GM23338 (cell line): ENCODE measurements at regions not wholly inside any gene's neighbourhood (a gene's known extent, or its start where the extent isn't known, plus 50 kb on each side); places are given as distances from the start of the nearest gene placed in this dataset.

ENCODE experiments used
- ATAC-seq: fragments of 200-7000 bp; cut with Tn5 transposase; 3 replicates; pipeline ENCODE4 v1.9.1; 2020
- DNase-seq: peaks from one replicate; pipeline ENCODE4 v3.0.0-alpha.2; 2015; ENCODE audit warnings: low spot score
- H2AFZ ChIP-seq: fragments of 200-600 bp; sonication (generic); 2 replicates; pipeline ENCODE4 v1.8.0; 2016; ENCODE audit warnings: antibody characterized with exemption, mild to moderate bottlenecking, moderate library complexity
- H3F3A ChIP-seq: fragments of 200-600 bp; sonication (generic); replicated peaks from 2 replicates; pipeline ENCODE4 v1.8.0; 2017; ENCODE audit warnings: antibody characterized with exemption, mixed run types, low read depth
- H3K27ac ChIP-seq: fragments of 200-600 bp; sonication (generic); 2 replicates; pipeline ENCODE4 v1.6.1; 2016; ENCODE audit warnings: low read depth
- H3K27me3 ChIP-seq: fragments of 200-600 bp; sonication (generic); 2 replicates; pipeline ENCODE4 v1.8.0; 2016; ENCODE audit warnings: mild to moderate bottlenecking, mixed run types, moderate library complexity; ENCODE audit not compliant: insufficient read depth
- H3K36me3 ChIP-seq: fragments of 200-600 bp; sonication (generic); 2 replicates; pipeline ENCODE4 v1.8.0; 2016; ENCODE audit warnings: mild to moderate bottlenecking; ENCODE audit not compliant: insufficient read depth
- H3K4me1 ChIP-seq: fragments of 200-600 bp; sonication (generic); 2 replicates; pipeline ENCODE4 v1.8.0; 2016; ENCODE audit warnings: mild to moderate bottlenecking, moderate library complexity; ENCODE audit not compliant: insufficient read depth
- H3K4me2 ChIP-seq: fragments of 200-600 bp; sonication (generic); 2 replicates; pipeline ENCODE4 v1.7.1; 2017; ENCODE audit warnings: mixed run types
- H3K4me3 ChIP-seq: fragments of 200-600 bp; sonication (generic); 2 replicates; pipeline ENCODE4 v1.6.1; 2016; ENCODE audit warnings: mixed run types
- H3K79me2 ChIP-seq: fragments of 200-600 bp; sonication (generic); replicated peaks from 2 replicates; pipeline ENCODE4 v1.8.0; 2017; ENCODE audit warnings: mild to moderate bottlenecking; ENCODE audit not compliant: insufficient read depth
- H3K9me2 ChIP-seq: fragments of 200-600 bp; sonication (generic); 2 replicates; pipeline ENCODE4 v1.8.0; 2017; ENCODE audit not compliant: insufficient read depth
- H4K20me1 ChIP-seq: fragments of 200-600 bp; sonication (generic); replicated peaks from 2 replicates; pipeline ENCODE4 v1.8.0; 2017; ENCODE audit warnings: mild to moderate bottlenecking; ENCODE audit not compliant: insufficient read depth
- H3K27ac Mint-ChIP-seq: 2 replicates; pipeline ENCODE4 v1.8.0; 2020; ENCODE audit warnings: inconsistent platforms, mild to moderate bottlenecking, moderate library complexity, mixed read lengths
- H3K27me3 Mint-ChIP-seq: 3 replicates; pipeline ENCODE4 v1.8.0; 2022; ENCODE audit warnings: low read depth, mild to moderate bottlenecking, moderate library complexity, mixed read lengths, inconsistent platforms; ENCODE audit not compliant: insufficient read depth, poor library complexity
- H3K36me3 Mint-ChIP-seq: 3 replicates; pipeline ENCODE4 v1.8.0; 2021; ENCODE audit warnings: low read depth, mild to moderate bottlenecking, inconsistent platforms, moderate library complexity, mixed read lengths
- H3K4me1 Mint-ChIP-seq: 3 replicates; pipeline ENCODE4 v1.8.0; 2020; ENCODE audit warnings: mild to moderate bottlenecking, inconsistent platforms, mixed read lengths
- H3K4me3 Mint-ChIP-seq: 3 replicates; pipeline ENCODE4 v1.8.0; 2021; ENCODE audit warnings: moderate library complexity, mild to moderate bottlenecking, inconsistent platforms, mixed read lengths
- H3K9me3 Mint-ChIP-seq: 3 replicates; pipeline ENCODE4 v1.8.0; 2020; ENCODE audit warnings: moderate library complexity, mild to moderate bottlenecking, inconsistent platforms, mixed read lengths
- CREB1 ChIP-seq: fragments of 250-450 bp; sonication (Bioruptor Pico); IDR thresholded peaks from 2 replicates; pipeline ENCODE4 v1.5.0; 2020; ENCODE audit warnings: low read depth, mild to moderate bottlenecking, moderate library complexity
- EZH2 ChIP-seq: fragments of 200-600 bp; sonication (generic); IDR thresholded peaks from one replicate; pipeline ENCODE4 v1.8.0; 2017; ENCODE audit warnings: antibody characterized with exemption, mild to moderate bottlenecking, low read depth; ENCODE audit not compliant: unreplicated experiment
- EZH2phosphoT487 ChIP-seq: fragments of 200-600 bp; sonication (generic); IDR thresholded peaks from one replicate; pipeline ENCODE4 v1.8.1; 2018; ENCODE audit warnings: antibody characterized with exemption; ENCODE audit not compliant: unreplicated experiment
- JUNB ChIP-seq: IDR thresholded peaks from one replicate; pipeline ENCODE4 v1.6.1; 2016; ENCODE audit warnings: antibody characterized with exemption; ENCODE audit not compliant: unreplicated experiment
- NANOG ChIP-seq: IDR thresholded peaks from 2 replicates; pipeline ENCODE4 v1.6.1; 2016; ENCODE audit warnings: antibody characterized with exemption, borderline replicate concordance
- POLR2AphosphoS5 ChIP-seq: IDR thresholded peaks from 2 replicates; pipeline ENCODE4 v1.6.1; 2016; ENCODE audit warnings: antibody characterized with exemption, low read depth
- STAT1 ChIP-seq: IDR thresholded peaks from one replicate; pipeline ENCODE4 v1.6.1; 2016; ENCODE audit warnings: antibody characterized with exemption; ENCODE audit not compliant: unreplicated experiment
- ZNF114 ChIP-seq: fragments of 250-450 bp; sonication (Bioruptor Pico); IDR thresholded peaks from 2 replicates; pipeline ENCODE4 v1.5.0; 2020; ENCODE audit warnings: mild to moderate bottlenecking, moderate library complexity
- ZNF331 ChIP-seq: fragments of 250-450 bp; sonication (Bioruptor Pico); IDR thresholded peaks from 2 replicates; pipeline ENCODE4 v1.5.0; 2020; ENCODE audit warnings: low read depth, mild to moderate bottlenecking, moderate library complexity
- TF ChIP-seq, protein P1 (sequence below), 2 experiments: fragments of 200-600 bp in 1 of 2; sonication (generic) in 1 of 2; conservative IDR thresholded peaks; 2 replicates each; pipeline versions ENCODE4 v1.5.1 to v1.6.1; 2016 to 2017; ENCODE audit warnings: antibody characterized with exemption in 2 of 2, low read depth in 2 of 2, mild to moderate bottlenecking in 2 of 2, moderate library complexity in 1 of 2
- TF ChIP-seq, protein P2 (sequence below): fragments of 250-450 bp; sonication (Bioruptor Pico); IDR thresholded peaks from 2 replicates; pipeline ENCODE4 v1.5.0; 2020; ENCODE audit warnings: mild to moderate bottlenecking, moderate library complexity
- TF ChIP-seq, protein P3 (sequence below): IDR thresholded peaks from one replicate; pipeline ENCODE4 v1.6.1; 2018; ENCODE audit warnings: antibody characterized with exemption; ENCODE audit not compliant: unreplicated experiment
- TF ChIP-seq, protein P4 (sequence below): IDR thresholded peaks from 2 replicates; pipeline ENCODE4 v1.6.1; 2016; ENCODE audit warnings: antibody characterized with exemption

DNA sequence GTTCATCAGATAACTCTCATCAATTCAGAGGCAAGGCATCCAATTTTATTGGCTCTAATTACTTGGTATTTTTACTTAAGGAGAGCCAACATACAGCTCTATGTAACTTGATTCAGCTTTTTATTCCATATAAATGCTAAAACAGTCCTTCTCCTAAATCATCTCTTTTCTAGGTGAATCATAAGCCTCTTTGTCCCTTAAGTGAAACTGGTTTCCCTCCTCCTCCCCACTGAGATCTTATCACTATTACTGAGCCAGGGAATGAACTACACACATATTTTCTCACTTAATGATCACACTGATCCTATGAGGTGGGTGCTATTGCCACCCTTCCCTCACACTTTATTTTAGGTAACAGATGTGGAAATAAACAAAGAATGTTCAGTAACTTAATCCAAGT is 1143.8 kb downstream of the MAT2B start:
- TF ChIP-seq, protein P1, sequence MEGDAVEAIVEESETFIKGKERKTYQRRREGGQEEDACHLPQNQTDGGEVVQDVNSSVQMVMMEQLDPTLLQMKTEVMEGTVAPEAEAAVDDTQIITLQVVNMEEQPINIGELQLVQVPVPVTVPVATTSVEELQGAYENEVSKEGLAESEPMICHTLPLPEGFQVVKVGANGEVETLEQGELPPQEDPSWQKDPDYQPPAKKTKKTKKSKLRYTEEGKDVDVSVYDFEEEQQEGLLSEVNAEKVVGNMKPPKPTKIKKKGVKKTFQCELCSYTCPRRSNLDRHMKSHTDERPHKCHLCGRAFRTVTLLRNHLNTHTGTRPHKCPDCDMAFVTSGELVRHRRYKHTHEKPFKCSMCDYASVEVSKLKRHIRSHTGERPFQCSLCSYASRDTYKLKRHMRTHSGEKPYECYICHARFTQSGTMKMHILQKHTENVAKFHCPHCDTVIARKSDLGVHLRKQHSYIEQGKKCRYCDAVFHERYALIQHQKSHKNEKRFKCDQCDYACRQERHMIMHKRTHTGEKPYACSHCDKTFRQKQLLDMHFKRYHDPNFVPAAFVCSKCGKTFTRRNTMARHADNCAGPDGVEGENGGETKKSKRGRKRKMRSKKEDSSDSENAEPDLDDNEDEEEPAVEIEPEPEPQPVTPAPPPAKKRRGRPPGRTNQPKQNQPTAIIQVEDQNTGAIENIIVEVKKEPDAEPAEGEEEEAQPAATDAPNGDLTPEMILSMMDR (conservative IDR thresholded peaks at IDR 0.05; ENCODE audit: low read depth in 2 of 2): no peak
- TF ChIP-seq, protein P2, sequence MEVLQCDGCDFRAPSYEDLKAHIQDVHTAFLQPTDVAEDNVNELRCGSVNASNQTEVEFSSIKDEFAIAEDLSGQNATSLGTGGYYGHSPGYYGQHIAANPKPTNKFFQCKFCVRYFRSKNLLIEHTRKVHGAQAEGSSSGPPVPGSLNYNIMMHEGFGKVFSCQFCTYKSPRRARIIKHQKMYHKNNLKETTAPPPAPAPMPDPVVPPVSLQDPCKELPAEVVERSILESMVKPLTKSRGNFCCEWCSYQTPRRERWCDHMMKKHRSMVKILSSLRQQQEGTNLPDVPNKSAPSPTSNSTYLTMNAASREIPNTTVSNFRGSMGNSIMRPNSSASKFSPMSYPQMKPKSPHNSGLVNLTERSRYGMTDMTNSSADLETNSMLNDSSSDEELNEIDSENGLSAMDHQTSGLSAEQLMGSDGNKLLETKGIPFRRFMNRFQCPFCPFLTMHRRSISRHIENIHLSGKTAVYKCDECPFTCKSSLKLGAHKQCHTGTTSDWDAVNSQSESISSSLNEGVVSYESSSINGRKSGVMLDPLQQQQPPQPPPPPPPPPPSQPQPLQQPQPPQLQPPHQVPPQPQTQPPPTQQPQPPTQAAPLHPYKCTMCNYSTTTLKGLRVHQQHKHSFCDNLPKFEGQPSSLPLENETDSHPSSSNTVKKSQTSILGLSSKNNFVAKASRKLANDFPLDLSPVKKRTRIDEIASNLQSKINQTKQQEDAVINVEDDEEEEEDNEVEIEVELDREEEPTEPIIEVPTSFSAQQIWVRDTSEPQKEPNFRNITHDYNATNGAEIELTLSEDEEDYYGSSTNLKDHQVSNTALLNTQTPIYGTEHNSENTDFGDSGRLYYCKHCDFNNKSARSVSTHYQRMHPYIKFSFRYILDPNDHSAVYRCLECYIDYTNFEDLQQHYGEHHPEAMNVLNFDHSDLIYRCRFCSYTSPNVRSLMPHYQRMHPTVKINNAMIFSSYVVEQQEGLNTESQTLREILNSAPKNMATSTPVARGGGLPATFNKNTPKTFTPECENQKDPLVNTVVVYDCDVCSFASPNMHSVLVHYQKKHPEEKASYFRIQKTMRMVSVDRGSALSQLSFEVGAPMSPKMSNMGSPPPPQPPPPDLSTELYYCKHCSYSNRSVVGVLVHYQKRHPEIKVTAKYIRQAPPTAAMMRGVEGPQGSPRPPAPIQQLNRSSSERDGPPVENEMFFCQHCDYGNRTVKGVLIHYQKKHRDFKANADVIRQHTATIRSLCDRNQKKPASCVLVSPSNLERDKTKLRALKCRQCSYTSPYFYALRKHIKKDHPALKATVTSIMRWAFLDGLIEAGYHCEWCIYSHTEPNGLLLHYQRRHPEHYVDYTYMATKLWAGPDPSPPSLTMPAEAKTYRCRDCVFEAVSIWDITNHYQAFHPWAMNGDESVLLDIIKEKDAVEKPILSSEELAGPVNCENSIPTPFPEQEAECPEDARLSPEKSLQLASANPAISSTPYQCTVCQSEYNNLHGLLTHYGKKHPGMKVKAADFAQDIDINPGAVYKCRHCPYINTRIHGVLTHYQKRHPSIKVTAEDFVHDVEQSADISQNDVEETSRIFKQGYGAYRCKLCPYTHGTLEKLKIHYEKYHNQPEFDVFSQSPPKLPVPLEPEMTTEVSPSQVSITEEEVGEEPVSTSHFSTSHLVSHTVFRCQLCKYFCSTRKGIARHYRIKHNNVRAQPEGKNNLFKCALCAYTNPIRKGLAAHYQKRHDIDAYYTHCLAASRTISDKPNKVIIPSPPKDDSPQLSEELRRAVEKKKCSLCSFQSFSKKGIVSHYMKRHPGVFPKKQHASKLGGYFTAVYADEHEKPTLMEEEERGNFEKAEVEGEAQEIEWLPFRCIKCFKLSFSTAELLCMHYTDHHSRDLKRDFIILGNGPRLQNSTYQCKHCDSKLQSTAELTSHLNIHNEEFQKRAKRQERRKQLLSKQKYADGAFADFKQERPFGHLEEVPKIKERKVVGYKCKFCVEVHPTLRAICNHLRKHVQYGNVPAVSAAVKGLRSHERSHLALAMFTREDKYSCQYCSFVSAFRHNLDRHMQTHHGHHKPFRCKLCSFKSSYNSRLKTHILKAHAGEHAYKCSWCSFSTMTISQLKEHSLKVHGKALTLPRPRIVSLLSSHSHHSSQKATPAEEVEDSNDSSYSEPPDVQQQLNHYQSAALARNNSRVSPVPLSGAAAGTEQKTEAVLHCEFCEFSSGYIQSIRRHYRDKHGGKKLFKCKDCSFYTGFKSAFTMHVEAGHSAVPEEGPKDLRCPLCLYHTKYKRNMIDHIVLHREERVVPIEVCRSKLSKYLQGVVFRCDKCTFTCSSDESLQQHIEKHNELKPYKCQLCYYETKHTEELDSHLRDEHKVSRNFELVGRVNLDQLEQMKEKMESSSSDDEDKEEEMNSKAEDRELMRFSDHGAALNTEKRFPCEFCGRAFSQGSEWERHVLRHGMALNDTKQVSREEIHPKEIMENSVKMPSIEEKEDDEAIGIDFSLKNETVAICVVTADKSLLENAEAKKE (CRISPR knock-in tag): no peak
- no peak for TF ChIP-seq CREB1 (CRISPR knock-in tag)
- no peak for TF ChIP-seq EZH2phosphoT487
- TF ChIP-seq EZH2: no peak
- no peak for TF ChIP-seq ZNF114 (CRISPR knock-in tag)
- TF ChIP-seq POLR2AphosphoS5: no peak
- TF ChIP-seq ZNF331 (CRISPR knock-in tag): no peak
- TF ChIP-seq JUNB: no peak
- TF ChIP-seq STAT1: no peak
- TF ChIP-seq, protein P3, sequence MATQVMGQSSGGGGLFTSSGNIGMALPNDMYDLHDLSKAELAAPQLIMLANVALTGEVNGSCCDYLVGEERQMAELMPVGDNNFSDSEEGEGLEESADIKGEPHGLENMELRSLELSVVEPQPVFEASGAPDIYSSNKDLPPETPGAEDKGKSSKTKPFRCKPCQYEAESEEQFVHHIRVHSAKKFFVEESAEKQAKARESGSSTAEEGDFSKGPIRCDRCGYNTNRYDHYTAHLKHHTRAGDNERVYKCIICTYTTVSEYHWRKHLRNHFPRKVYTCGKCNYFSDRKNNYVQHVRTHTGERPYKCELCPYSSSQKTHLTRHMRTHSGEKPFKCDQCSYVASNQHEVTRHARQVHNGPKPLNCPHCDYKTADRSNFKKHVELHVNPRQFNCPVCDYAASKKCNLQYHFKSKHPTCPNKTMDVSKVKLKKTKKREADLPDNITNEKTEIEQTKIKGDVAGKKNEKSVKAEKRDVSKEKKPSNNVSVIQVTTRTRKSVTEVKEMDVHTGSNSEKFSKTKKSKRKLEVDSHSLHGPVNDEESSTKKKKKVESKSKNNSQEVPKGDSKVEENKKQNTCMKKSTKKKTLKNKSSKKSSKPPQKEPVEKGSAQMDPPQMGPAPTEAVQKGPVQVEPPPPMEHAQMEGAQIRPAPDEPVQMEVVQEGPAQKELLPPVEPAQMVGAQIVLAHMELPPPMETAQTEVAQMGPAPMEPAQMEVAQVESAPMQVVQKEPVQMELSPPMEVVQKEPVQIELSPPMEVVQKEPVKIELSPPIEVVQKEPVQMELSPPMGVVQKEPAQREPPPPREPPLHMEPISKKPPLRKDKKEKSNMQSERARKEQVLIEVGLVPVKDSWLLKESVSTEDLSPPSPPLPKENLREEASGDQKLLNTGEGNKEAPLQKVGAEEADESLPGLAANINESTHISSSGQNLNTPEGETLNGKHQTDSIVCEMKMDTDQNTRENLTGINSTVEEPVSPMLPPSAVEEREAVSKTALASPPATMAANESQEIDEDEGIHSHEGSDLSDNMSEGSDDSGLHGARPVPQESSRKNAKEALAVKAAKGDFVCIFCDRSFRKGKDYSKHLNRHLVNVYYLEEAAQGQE: no peak
- TF ChIP-seq NANOG: no peak
- TF ChIP-seq, protein P4, sequence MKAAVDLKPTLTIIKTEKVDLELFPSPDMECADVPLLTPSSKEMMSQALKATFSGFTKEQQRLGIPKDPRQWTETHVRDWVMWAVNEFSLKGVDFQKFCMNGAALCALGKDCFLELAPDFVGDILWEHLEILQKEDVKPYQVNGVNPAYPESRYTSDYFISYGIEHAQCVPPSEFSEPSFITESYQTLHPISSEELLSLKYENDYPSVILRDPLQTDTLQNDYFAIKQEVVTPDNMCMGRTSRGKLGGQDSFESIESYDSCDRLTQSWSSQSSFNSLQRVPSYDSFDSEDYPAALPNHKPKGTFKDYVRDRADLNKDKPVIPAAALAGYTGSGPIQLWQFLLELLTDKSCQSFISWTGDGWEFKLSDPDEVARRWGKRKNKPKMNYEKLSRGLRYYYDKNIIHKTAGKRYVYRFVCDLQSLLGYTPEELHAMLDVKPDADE: no peak

More for the DNA sequence above, 1143.8 kb downstream of the MAT2B start:
- no peak overlapping the region for H3K4me3 Mint-ChIP-seq
- Histone ChIP-seq H3K79me2 (no peaks in the 10 kb centered on the region), H4K20me1 (no peaks in the 10 kb centered on the region), H3K4me1 (no peaks in the 10 kb centered on the region), H3K4me3 (no peak overlapping the region), H3K9me2 (no peaks in the 10 kb centered on the region; the same call in 1 of the 2 replicates), H3K4me2 (no peak overlapping the region), H3K27ac (no peak overlapping the region), H3F3A (no peaks in the 10 kb centered on the region), H2AFZ (no peak overlapping the region), H3K36me3 (no peaks in the 10 kb centered on the region), H3K27me3 (no peaks in the 10 kb centered on the region)
- ATAC-seq: no peak
- H3K27me3 Mint-ChIP-seq: no peaks in the 10 kb centered on the region
- H3K4me1 Mint-ChIP-seq: no peaks in the 10 kb centered on the region
- H3K27ac Mint-ChIP-seq: no peak overlapping the region
- no peak for DNase-seq
- H3K9me3 Mint-ChIP-seq: peaks cover 6% of the 10 kb centered on the region; the same call in 2 of the 3 replicates
- H3K36me3 Mint-ChIP-seq: peaks cover 6% of the 10 kb centered on the region; the same call in 2 of the 3 replicates
